Testis (tissue), 2 donors: ENCODE measurements at regions not wholly inside any gene's neighbourhood (a gene's known extent, or its start where the extent isn't known, plus 50 kb on each side); places are given as distances from the start of the nearest gene placed in this dataset.
"Not testable (repeated sequence)": the region's sequence is repeated elsewhere in the genome, so short reads cannot be mapped to it uniquely, and the experiment has no call there.

Source experiments
- CTCF ChIP-seq, 3 experiments: fragments of 450-650 bp in 2 of 3; fragments of 200-600 bp in 1 of 3; sonication (generic) in 1 of 3; IDR thresholded peaks; one replicate each; pipeline ENCODE4 v1.5.1; 2016 to 2019; ENCODE audit warnings: antibody characterized with exemption in 3 of 3, mild to moderate bottlenecking in 2 of 3, moderate library complexity in 1 of 3
- POLR2A ChIP-seq: fragments of 450-650 bp; IDR thresholded peaks from one replicate; pipeline ENCODE4 v1.6.1; 2017; ENCODE audit warnings: antibody characterized with exemption, mild to moderate bottlenecking, moderate library complexity

GRCh38 chr21:9593646-9594045, 927.7 kb upstream of the TPTE start:
- not testable (repeated sequence) for TF ChIP-seq CTCF (IDR thresholded peaks at IDR 0.05); POLR2A
